K562 (cell line): ENCODE measurements at regions not wholly inside any gene's neighbourhood (a gene's known extent, or its start where the extent isn't known, plus 50 kb on each side); places are given as distances from the start of the nearest gene placed in this dataset.

Experiments
- BDP1 ChIP-seq: IDR thresholded peaks from 3 replicates; pipeline ENCODE4 v1.6.1; 2011; ENCODE audit not compliant: insufficient read length, insufficient read depth
- BRF2 ChIP-seq: IDR thresholded peaks from 3 replicates; pipeline ENCODE4 v1.6.1; 2011; ENCODE audit warnings: borderline replicate concordance, mild to moderate bottlenecking; ENCODE audit not compliant: insufficient read length, insufficient read depth
- CEBPZ ChIP-seq: fragments of 150-350 bp; IDR thresholded peaks from 2 replicates; pipeline ENCODE4 v1.6.1; 2014; ENCODE audit warnings: low read depth, mild to moderate bottlenecking, low read length, borderline replicate concordance
- DDX20 ChIP-seq: fragments of 450-650 bp; IDR thresholded peaks from 2 replicates; pipeline ENCODE4 v1.6.1; 2016; ENCODE audit warnings: missing genetic modification characterization, low read depth, mild to moderate bottlenecking, missing compliant biosample characterization, moderate library complexity
- FOSL1 ChIP-seq: fragments of 200-800 bp; sonication (Bioruptor generic); conservative IDR thresholded peaks from 2 replicates; pipeline ENCODE4 v1.6.1; 2016; ENCODE audit warnings: missing genetic modification characterization, missing compliant biosample characterization
- MEIS2 ChIP-seq: fragments of 450-650 bp; IDR thresholded peaks from 2 replicates; pipeline ENCODE4 v1.6.1; 2014; ENCODE audit warnings: mild to moderate bottlenecking; ENCODE audit not compliant: partially characterized antibody
- NEUROD1 ChIP-seq: fragments of 150-350 bp; IDR thresholded peaks from 2 replicates; pipeline ENCODE4 v1.6.1; 2014; ENCODE audit warnings: borderline replicate concordance, low read length, low read depth; ENCODE audit not compliant: partially characterized antibody
- NFATC3 ChIP-seq: fragments of 450-650 bp; IDR thresholded peaks from 2 replicates; pipeline ENCODE4 v1.6.1; 2017; ENCODE audit warnings: mild to moderate bottlenecking
- PYGO2 ChIP-seq: fragments of 450-650 bp; IDR thresholded peaks from 2 replicates; pipeline ENCODE4 v1.6.1; 2016; ENCODE audit warnings: mild to moderate bottlenecking, missing genetic modification characterization, moderate library complexity, missing compliant biosample characterization
- SP1 ChIP-seq: sonication (generic); formaldehyde crosslinking; IDR thresholded peaks from 2 replicates; pipeline ENCODE4 v1.8.1; 2022; ENCODE audit warnings: mild to moderate bottlenecking, missing genetic modification reagents
- TEAD4 ChIP-seq, 2 experiments: sonication (generic) in 1 of 2; formaldehyde crosslinking in 1 of 2; IDR thresholded peaks; 2 replicates each; pipeline versions ENCODE4 v1.6.1 to v1.8.0; 2012 to 2022; ENCODE audit warnings: borderline replicate concordance in 1 of 2, inconsistent platforms in 1 of 2, low read length in 1 of 2, mild to moderate bottlenecking in 1 of 2, missing genetic modification reagents in 1 of 2
- TRIM28 ChIP-seq: fragments of 450-650 bp; IDR thresholded peaks from 2 replicates; pipeline ENCODE4 v1.6.1; 2017
- TSC22D4 ChIP-seq: fragments of 450-650 bp; IDR thresholded peaks from 2 replicates; pipeline ENCODE4 v1.6.1; 2016; ENCODE audit warnings: missing genetic modification characterization, missing biosample characterization, control low read depth
- XRCC4 ChIP-seq: IDR thresholded peaks from one replicate; pipeline ENCODE4 v1.6.1; 2011; ENCODE audit not compliant: insufficient read depth, insufficient read length; ENCODE audit errors: extremely low read depth
- ZNF134 ChIP-seq: fragments of 250-450 bp; sonication (Bioruptor Pico); conservative IDR thresholded peaks from 2 replicates; pipeline ENCODE4 v1.4.0; 2020
- ZNF408 ChIP-seq: fragments of 250-450 bp; sonication (Bioruptor Pico); IDR thresholded peaks from 2 replicates; pipeline ENCODE4 v1.4.0; 2020; ENCODE audit warnings: low read depth, mild to moderate bottlenecking, moderate library complexity
- ZNF57 ChIP-seq: fragments of 450-650 bp; formaldehyde crosslinking; IDR thresholded peaks from 2 replicates; pipeline ENCODE4 v1.4.0; 2020; ENCODE audit warnings: mild to moderate bottlenecking, moderate library complexity
- ZNF583 ChIP-seq: fragments of 250-450 bp; sonication (Bioruptor Pico); IDR thresholded peaks from 2 replicates; pipeline ENCODE4 v1.4.0; 2020
- ZNF586 ChIP-seq: fragments of 450-650 bp; formaldehyde crosslinking; conservative IDR thresholded peaks from 2 replicates; pipeline ENCODE4 v1.4.0; 2020; ENCODE audit warnings: mild to moderate bottlenecking, moderate library complexity
- ZNF668 ChIP-seq: fragments of 250-450 bp; sonication (Bioruptor Pico); IDR thresholded peaks from 2 replicates; pipeline ENCODE4 v1.8.0; 2022; ENCODE audit warnings: mild to moderate bottlenecking, inconsistent platforms

DNA sequence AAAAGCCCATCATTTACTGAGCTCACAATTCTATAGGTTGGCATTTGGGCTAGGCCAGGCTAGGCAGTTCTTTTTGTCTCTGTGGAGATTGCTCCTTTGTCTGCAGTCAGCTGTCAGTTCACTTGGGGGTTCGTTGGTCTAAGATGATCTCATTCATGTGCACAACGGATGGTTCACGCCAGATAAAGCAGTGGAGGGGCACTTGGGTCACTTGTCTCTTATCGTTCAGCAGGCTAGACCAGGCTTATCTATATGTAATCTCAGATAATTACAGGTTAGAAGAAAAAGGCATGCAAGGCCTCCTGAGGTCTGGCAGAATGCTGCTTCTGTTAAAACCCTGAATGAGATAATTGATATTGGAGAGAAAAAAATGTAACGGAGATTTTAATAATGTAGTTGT is 119.0 kb upstream of the ATP2B1 start (continued):
- TF ChIP-seq NEUROD1: no peak
- no peak for TF ChIP-seq CEBPZ
- TF ChIP-seq ZNF134 (CRISPR knock-in tag): 0 out of 2 replicates have a peak, but pooled peaks have one; percentile 10
- TF ChIP-seq PYGO2 (tag): no peak
- no peak for TF ChIP-seq SP1 (CRISPR knock-in tag)
- no peak for TF ChIP-seq TRIM28
- TF ChIP-seq TSC22D4: no peak
- TF ChIP-seq XRCC4: no peak
- peak; percentile 72 for TF ChIP-seq FOSL1 (tag)
- TF ChIP-seq ZNF668 (CRISPR knock-in tag): no peak
- TF ChIP-seq BDP1: no peak
- TF ChIP-seq TEAD4 (IDR thresholded peaks at IDR 0.05; ENCODE audit: low read length): peak; percentile 76
- no peak for TF ChIP-seq TEAD4 (CRISPR knock-in tag; IDR thresholded peaks at IDR 0.05; ENCODE audit: borderline replicate concordance)
- no peak for TF ChIP-seq ZNF408 (CRISPR knock-in tag)
- no peak for TF ChIP-seq DDX20 (tag)
- TF ChIP-seq BRF2: no peak
- no peak for TF ChIP-seq ZNF586 (CRISPR knock-in tag)
- no peak for TF ChIP-seq ZNF57 (CRISPR knock-in tag)
- no peak for TF ChIP-seq ZNF583 (CRISPR knock-in tag)
- TF ChIP-seq MEIS2: peak; percentile 24
- TF ChIP-seq NFATC3: no peak
